HepG2 (cell line): ENCODE measurements at regions not wholly inside any gene's neighbourhood (a gene's known extent, or its start where the extent isn't known, plus 50 kb on each side); places are given as distances from the start of the nearest gene placed in this dataset.
"Not testable (repeated sequence)": the region's sequence is repeated elsewhere in the genome, so short reads cannot be mapped to it uniquely, and the experiment has no call there.

Source experiments
- ATAC-seq: fragments of 200-7000 bp; cut with Tn5 transposase; 3 replicates; pipeline ENCODE4 v1.9.1; 2020; ENCODE audit warnings: mild to moderate bottlenecking, moderate library complexity
- BruUV-seq: library from RNA; stranded (reverse); fragments of 400-500 nt; replicated peaks from 2 replicates; lab custom pipeline; 2021; lab: Mats Ljungman, UMichigan
- CTCF ChIA-PET: fragments of 300-600 bp; formaldehyde crosslinking; extraction: SDS; loops from one replicate; lab custom pipeline; 2021; ENCODE audit warnings: low total read pairs, inconsistent platforms, low intra/inter-chr PET ratio; lab: Yijun Ruan, JAX
- POLR2A ChIA-PET: fragments of 350-600 bp; sonication (Branson Sonifier 250); formaldehyde crosslinking; loops from one replicate; lab custom pipeline; 2020; ENCODE audit warnings: antibody characterized with exemption, inconsistent platforms; lab: Yijun Ruan, JAX
- DNase-seq: peaks from one replicate; pipeline ENCODE4 v3.0.0-alpha.2; 2015; ENCODE audit warnings: low spot score
- FAIRE-seq: peaks from 3 replicates; lab custom pipeline; 2011; peaks lifted over from hg19 to GRCh38; lab: Jason Lieb, UNC
- H2AFZ ChIP-seq: one replicate; pipeline ENCODE4 v1.6.1; 2011; ENCODE audit warnings: low read length, inconsistent platforms
- H3K27ac ChIP-seq: fragments of 300-600 bp; 3 replicates; pipeline ENCODE4 v1.8.0; 2011; ENCODE audit warnings: mixed run types, mild to moderate bottlenecking, mixed read lengths, low read length, inconsistent platforms; ENCODE audit not compliant: insufficient read depth; ENCODE audit errors: extremely low read length
- H3K27me3 ChIP-seq, 2 experiments: fragments of 200-600 bp in 1 of 2; 2 replicates in 1 of 2; 3 replicates in 1 of 2; pipeline versions ENCODE4 v1.6.0 to v1.8.0; 2011; ENCODE audit warnings: low read length in 2 of 2, mild to moderate bottlenecking in 2 of 2, moderate library complexity in 2 of 2, inconsistent platforms in 1 of 2; ENCODE audit not compliant: insufficient read depth in 2 of 2, control insufficient read depth in 1 of 2
- H3K36me3 ChIP-seq, 2 experiments: fragments of 200-600 bp in 1 of 2; replicated peaks in 1 of 2; 2 replicates in 1 of 2; 3 replicates in 1 of 2; pipeline versions ENCODE4 v1.5.1 to v1.8.0; 2011; ENCODE audit warnings: low read length in 2 of 2, inconsistent platforms in 1 of 2; ENCODE audit not compliant: insufficient read depth in 2 of 2, control insufficient read depth in 1 of 2
- H3K4me1 ChIP-seq: 2 replicates; pipeline ENCODE4 v1.5.1; 2012; ENCODE audit warnings: low read length, inconsistent platforms; ENCODE audit not compliant: insufficient read depth
- H3K4me2 ChIP-seq: 2 replicates; pipeline ENCODE4 v1.6.0; 2011; ENCODE audit warnings: low read depth, low read length, inconsistent platforms
- H3K4me3 ChIP-seq, 3 experiments: fragments of 200-600 bp in 1 of 3; sonication (generic), shearing (Covaris generic) in 1 of 3; replicated peaks in 1 of 3; 2 replicates each; pipeline ENCODE4 v1.5.1; 2011 to 2016; ENCODE audit warnings: low read length in 3 of 3, inconsistent platforms in 2 of 3, low read depth in 2 of 3, mild to moderate bottlenecking in 2 of 3, control low read depth in 1 of 3, mixed read lengths in 1 of 3; ENCODE audit not compliant: insufficient read depth in 1 of 3
- H3K79me2 ChIP-seq: one replicate; pipeline ENCODE4 v1.6.1; 2011; ENCODE audit warnings: low read length, inconsistent platforms; ENCODE audit not compliant: insufficient read depth
- H3K9ac ChIP-seq: 2 replicates; pipeline ENCODE4 v1.6.0; 2011; ENCODE audit warnings: mild to moderate bottlenecking, low read depth, low read length, inconsistent platforms; ENCODE audit not compliant: insufficient read depth
- H3K9me3 ChIP-seq: 2 replicates; pipeline ENCODE4 v1.5.1; 2012; ENCODE audit warnings: mild to moderate bottlenecking, low read length
- H4K20me1 ChIP-seq: 2 replicates; pipeline ENCODE4 v1.6.0; 2011; ENCODE audit warnings: inconsistent platforms, mild to moderate bottlenecking, low read length, moderate library complexity; ENCODE audit not compliant: insufficient read depth
- WGBS: methylation state at CpG from one replicate; pipeline ENCODE4 v1.1.6; 2017; ENCODE audit warnings: low lambda C conversion rate; 5-methylcytosine and 5-hydroxymethylcytosine counted together
- in situ Hi-C: cut with HindIII; loops from 2 replicates; pipeline ENCODE4 v1.10.0; 2017; ENCODE audit warnings: low pct_unique_long_range_greater_than_20kb; ENCODE audit not compliant: extremely low pct_ligation_motif_present
- intact Hi-C: fragments of 100-400 bp; cut with micrococcal nuclease; formaldehyde crosslinking; loops from one replicate; pipeline ENCODE4 v1.10.0; 2022; ENCODE audit not compliant: unreplicated experiment

DNA sequence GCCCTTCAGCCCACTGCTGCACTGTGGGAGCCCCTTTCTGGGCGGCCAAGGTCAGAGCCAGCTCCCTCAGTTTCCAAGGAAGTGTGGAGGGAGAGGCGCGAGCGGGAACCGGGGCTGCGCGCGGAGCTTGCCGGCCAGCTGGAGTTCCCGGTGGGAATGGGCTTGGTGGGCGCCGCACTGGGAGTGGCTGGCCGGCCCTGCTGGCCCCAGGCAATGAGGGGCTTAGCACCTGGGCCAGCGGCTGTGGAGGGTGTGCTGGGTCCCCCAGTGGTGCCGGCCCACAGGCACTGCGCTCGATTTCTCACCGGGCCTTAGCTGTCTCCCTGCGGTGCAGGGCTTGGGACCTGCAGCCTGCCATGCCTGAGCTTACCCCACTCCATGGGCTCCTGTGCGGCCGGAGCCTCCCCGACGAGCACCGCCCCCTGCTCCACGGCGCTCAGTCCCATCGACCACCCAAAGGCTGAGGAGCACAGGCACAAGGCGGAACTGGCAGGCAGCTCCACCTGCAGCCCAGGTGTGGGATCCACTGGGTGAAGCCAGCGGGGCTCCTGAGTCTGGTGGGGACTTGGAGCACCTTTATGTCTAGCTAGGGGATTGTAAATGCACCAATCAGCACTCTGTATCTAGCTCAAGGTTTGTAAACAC lies 1252.2 kb downstream of the STIM2 start:
- H3K27ac ChIP-seq, H4K20me1 ChIP-seq, DNase-seq, H3K79me2 ChIP-seq, in situ Hi-C loops, H3K36me3 ChIP-seq, H3K9ac ChIP-seq, BruUV-seq, ATAC-seq, intact Hi-C loops, H3K27me3 ChIP-seq, CTCF ChIA-PET, POLR2A ChIA-PET, H3K4me2 ChIP-seq, H2AFZ ChIP-seq, FAIRE-seq, H3K4me1 ChIP-seq, H3K4me3 ChIP-seq: not testable (repeated sequence)
- peaks cover 12% of the 10 kb centered on the region; the same call in 1 of the 2 replicates for H3K9me3 ChIP-seq
- WGBS: no CpG with 5 or more reads among the region's 29 CpGs

DNA sequence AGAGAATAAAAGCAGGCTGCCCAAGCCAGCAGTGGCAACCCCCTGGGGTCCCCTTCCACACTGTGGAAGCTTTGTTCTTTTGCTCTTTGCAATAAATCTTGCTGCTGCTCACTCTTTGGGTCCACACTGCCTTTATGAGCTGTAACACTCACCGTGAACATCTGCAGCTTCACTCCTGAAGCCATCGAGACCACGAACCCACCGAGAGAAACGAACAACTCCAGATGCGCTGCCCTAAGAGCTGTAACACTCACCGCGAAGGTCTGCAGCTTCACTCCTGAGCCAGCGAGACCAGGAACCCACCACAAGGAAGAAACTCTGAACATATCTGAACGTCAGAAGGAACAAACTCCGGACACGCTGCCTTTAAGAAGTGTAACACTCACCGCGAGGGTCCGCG lies 1252.9 kb downstream of the STIM2 start:
- CTCF ChIA-PET, H3K36me3 ChIP-seq, in situ Hi-C loops, H2AFZ ChIP-seq, ATAC-seq, H3K79me2 ChIP-seq, DNase-seq, BruUV-seq, POLR2A ChIA-PET, H3K27ac ChIP-seq, intact Hi-C loops, H3K4me1 ChIP-seq, H3K4me2 ChIP-seq, H3K4me3 ChIP-seq, FAIRE-seq, H3K9ac ChIP-seq, H3K27me3 ChIP-seq, H4K20me1 ChIP-seq: not testable (repeated sequence)
- 85% methylated on average over 14 of the region's 16 CpGs for WGBS
- H3K9me3 ChIP-seq: peaks cover 12% of the 10 kb centered on the region; the same call in 1 of the 2 replicates

DNA sequence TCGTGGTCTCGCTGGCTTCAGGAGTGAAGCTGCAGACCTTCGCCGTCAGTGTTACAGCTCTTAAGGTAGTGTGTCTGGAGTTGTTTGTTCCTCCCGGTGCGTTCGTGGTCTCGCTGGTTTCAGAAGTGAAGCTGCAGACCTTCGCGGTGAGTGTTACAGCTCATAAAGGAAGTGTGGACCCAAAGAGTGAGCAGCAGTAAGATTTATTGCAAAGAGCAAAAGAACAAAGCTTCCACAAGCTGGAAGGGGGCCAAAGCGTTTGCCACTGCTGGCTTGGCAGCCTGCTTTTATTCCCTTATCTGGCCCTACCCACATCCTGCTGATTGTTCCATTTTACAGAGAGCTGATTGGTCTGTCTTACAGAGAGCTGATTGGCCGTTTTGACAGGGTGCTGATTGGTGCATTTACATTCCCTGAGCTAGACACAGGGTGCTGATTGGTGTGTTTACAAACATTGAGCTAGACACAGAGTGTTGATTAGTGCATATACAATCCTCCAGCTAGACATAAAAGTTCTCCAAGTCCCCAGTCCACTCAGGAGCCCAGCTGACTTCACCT lies 1256.0 kb downstream of the STIM2 start:
- H3K4me1 ChIP-seq, POLR2A ChIA-PET, H3K4me3 ChIP-seq, ATAC-seq, intact Hi-C loops, H3K27ac ChIP-seq, H3K4me2 ChIP-seq, BruUV-seq, FAIRE-seq, H4K20me1 ChIP-seq, CTCF ChIA-PET, H3K36me3 ChIP-seq, H3K79me2 ChIP-seq, DNase-seq, H2AFZ ChIP-seq, in situ Hi-C loops, H3K27me3 ChIP-seq, H3K9ac ChIP-seq: not testable (repeated sequence)
- 75% methylated on average over 9 of the region's 12 CpGs for WGBS
- H3K9me3 ChIP-seq: peaks cover 20% of the 10 kb centered on the region
